CD8-positive, alpha-beta memory T cell (primary cell): ENCODE measurements at regions not wholly inside any gene's neighbourhood (a gene's known extent, or its start where the extent isn't known, plus 50 kb on each side); places are given as distances from the start of the nearest gene placed in this dataset.
"Not testable (repeated sequence)": the region's sequence is repeated elsewhere in the genome, so short reads cannot be mapped to it uniquely, and the experiment has no call there.

ENCODE experiments used
- CTCF ChIA-PET: fragments of 350-600 bp; sonication (Branson Sonifier 250); formaldehyde crosslinking; loops from one replicate; lab custom pipeline; 2021; ENCODE audit warnings: antibody characterized with exemption; lab: Charles Lee
- POLR2A ChIA-PET: fragments of 350-600 bp; sonication (Branson Sonifier 250); formaldehyde crosslinking; loops from one replicate; lab custom pipeline; 2021; ENCODE audit warnings: antibody characterized with exemption; lab: Charles Lee
- DNase-seq, 5 donors: peaks; one replicate each; pipeline versions ENCODE4 v3.0.0 to v3.0.0-alpha.2; 2020 to 2022; ENCODE audit warnings: mixed read lengths in 1 of 5
- H3K27ac ChIP-seq: one replicate; pipeline ENCODE4 v1.7.0; 2013; ENCODE audit warnings: low read depth, mild to moderate bottlenecking, low read length, moderate library complexity
- H3K27me3 ChIP-seq: 2 replicates; pipeline ENCODE4 v1.7.0; 2013; ENCODE audit warnings: low read length, mild to moderate bottlenecking; ENCODE audit not compliant: insufficient read depth, poor library complexity, severe bottlenecking
- H3K36me3 ChIP-seq: 2 replicates; pipeline ENCODE4 v1.7.0; 2013; ENCODE audit warnings: mild to moderate bottlenecking, low read length, moderate library complexity; ENCODE audit not compliant: insufficient read depth
- H3K4me1 ChIP-seq: 2 replicates; pipeline ENCODE4 v1.7.0; 2013; ENCODE audit warnings: mild to moderate bottlenecking, low read length, moderate library complexity; ENCODE audit not compliant: insufficient read depth
- H3K4me3 ChIP-seq: 2 replicates; pipeline ENCODE4 v1.7.0; 2013; ENCODE audit warnings: mild to moderate bottlenecking, low read length
- H3K9me3 ChIP-seq: 2 replicates; pipeline ENCODE4 v1.7.0; 2013; ENCODE audit warnings: mild to moderate bottlenecking, low read length
- H3K27ac Mint-ChIP-seq, 8 donors: one replicate each; pipeline ENCODE4 v1.8.0; 2020 to 2021; ENCODE audit warnings: mixed read lengths in 8 of 8, mild to moderate bottlenecking in 6 of 8, inconsistent platforms in 3 of 8, moderate library complexity in 3 of 8
- H3K27me3 Mint-ChIP-seq, 2 donors: one replicate each; pipeline ENCODE4 v1.8.0; 2020 to 2021; ENCODE audit warnings: mixed read lengths in 2 of 2, mild to moderate bottlenecking in 1 of 2, moderate library complexity in 1 of 2
- H3K36me3 Mint-ChIP-seq, 3 donors: one replicate each; pipeline ENCODE4 v1.8.0; 2020 to 2021; ENCODE audit warnings: mixed read lengths in 3 of 3, inconsistent platforms in 1 of 3, mild to moderate bottlenecking in 1 of 3
- H3K4me1 Mint-ChIP-seq, 3 donors: one replicate each; pipeline ENCODE4 v1.8.0; 2020 to 2021; ENCODE audit warnings: mixed read lengths in 3 of 3, inconsistent platforms in 1 of 3, mild to moderate bottlenecking in 1 of 3
- H3K4me3 Mint-ChIP-seq, 7 donors: one replicate each; pipeline ENCODE4 v1.8.0; 2020 to 2021; ENCODE audit warnings: mixed read lengths in 7 of 7, mild to moderate bottlenecking in 6 of 7, moderate library complexity in 4 of 7, inconsistent platforms in 2 of 7
- H3K9me3 Mint-ChIP-seq, 5 donors: one replicate each; pipeline ENCODE4 v1.8.0; 2020 to 2022; ENCODE audit warnings: mixed read lengths in 5 of 5, mild to moderate bottlenecking in 3 of 5, moderate library complexity in 2 of 5, inconsistent platforms in 1 of 5

- no peaks in the 10 kb centered on the region for H3K27me3 Mint-ChIP-seq
- H3K4me3 Mint-ChIP-seq = no peak overlapping the region
- no peaks in the 10 kb centered on the region for H3K4me1 Mint-ChIP-seq
- Histone ChIP-seq H3K9me3 (no peaks in the 10 kb centered on the region), H3K36me3 (no peaks in the 10 kb centered on the region), H3K4me1 (no peaks in the 10 kb centered on the region), H3K27me3 (no peaks in the 10 kb centered on the region), H3K27ac (no peak overlapping the region), H3K4me3 (no peak overlapping the region)
- peaks cover 5 to 34% (median 11%) of the 10 kb centered on the region in 3 donors for H3K36me3 Mint-ChIP-seq
- CTCF ChIA-PET = no interaction called here
- POLR2A ChIA-PET = no interaction called here
- DNase-seq = no peak
- H3K27ac Mint-ChIP-seq = peak overlapping the region in 1 of 8 donors; percentile 43
- peaks cover under 1 to 6% (median 2%) of the 10 kb centered on the region in 5 donors for H3K9me3 Mint-ChIP-seq
Observed at GRCh38 chr21:28592205-28592865, 400.3 kb downstream of the LTN1 start.

DNA sequence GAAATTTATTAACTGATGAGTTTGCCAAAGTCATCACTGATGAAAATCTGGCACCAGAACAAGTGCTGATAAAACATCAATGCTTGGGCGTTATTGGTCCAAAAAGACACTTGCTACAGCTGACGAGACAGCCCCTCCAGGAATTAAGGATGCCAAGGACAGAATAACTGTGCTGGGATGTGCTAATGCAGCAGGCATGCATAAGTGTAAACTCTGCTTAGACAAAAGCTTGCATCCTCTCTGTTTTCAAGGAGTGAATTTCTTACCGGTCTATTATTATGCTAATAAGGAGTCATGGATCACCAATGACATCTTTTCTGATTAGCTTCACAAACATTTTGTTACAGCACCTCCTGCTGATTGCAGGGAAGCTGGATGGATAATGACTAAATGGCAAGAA is 402.0 kb downstream of the LTN1 start:
- Mint-ChIP-seq H3K4me1 (no peaks in the 10 kb centered on the region), H3K27ac (no peak overlapping the region), H3K27me3 (no peaks in the 10 kb centered on the region), H3K36me3 (peaks cover 5 to 31% (median 8%) of the 10 kb centered on the region in 3 donors), H3K9me3 (peaks cover 0 to 9% (median 6%) of the 10 kb centered on the region in 5 donors), H3K4me3 (no peak overlapping the region)
- DNase-seq = no peak
- Histone ChIP-seq H3K36me3 (no peaks in the 10 kb centered on the region), H3K4me3 (no peak overlapping the region), H3K27ac (no peak overlapping the region), H3K27me3 (no peaks in the 10 kb centered on the region), H3K4me1 (no peaks in the 10 kb centered on the region), H3K9me3 (no peaks in the 10 kb centered on the region)
- CTCF ChIA-PET = interaction anchor here (0.8 kb wide), 1 partner anchor 12 kb away, joined by 3 read pairs; no protein-coding TSS in a partner anchor
- POLR2A ChIA-PET = no interaction called here

DNA sequence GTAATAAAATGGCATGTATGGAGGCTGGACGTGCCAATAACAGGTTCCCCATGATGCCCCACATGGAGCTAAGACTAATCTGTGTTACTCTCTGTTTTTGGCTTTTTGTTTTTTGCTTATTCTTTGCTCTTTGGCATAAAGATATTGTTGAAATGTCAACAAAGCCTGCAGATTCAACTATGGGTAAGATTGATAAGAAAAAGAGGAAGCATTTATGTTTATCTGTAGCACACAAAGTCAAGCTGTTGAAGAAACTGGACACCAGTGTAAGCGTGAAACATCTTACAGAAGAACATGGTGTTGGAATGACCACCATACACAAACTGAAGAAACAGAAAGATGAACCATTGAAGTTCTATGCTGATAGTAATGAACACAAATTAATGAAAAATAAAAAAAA is 402.7 kb downstream of the LTN1 start:
- no peaks in the 10 kb centered on the region for H3K27me3 Mint-ChIP-seq
- ChIA-PET CTCF (no interaction called here), POLR2A (no interaction called here)
- H3K9me3 ChIP-seq = no peaks in the 10 kb centered on the region
- no peaks in the 10 kb centered on the region for H3K4me1 ChIP-seq
- peaks cover 0 to 11% (median 6%) of the 10 kb centered on the region in 5 donors for H3K9me3 Mint-ChIP-seq
- peak overlapping the region in 1 of 8 donors; percentile 22 for H3K27ac Mint-ChIP-seq
- H3K36me3 ChIP-seq = no peaks in the 10 kb centered on the region
- peaks cover 5 to 35% (median 8%) of the 10 kb centered on the region in 3 donors for H3K36me3 Mint-ChIP-seq
- no peaks in the 10 kb centered on the region for H3K27me3 ChIP-seq
- H3K4me1 Mint-ChIP-seq = no peaks in the 10 kb centered on the region
- H3K4me3 Mint-ChIP-seq = no peak overlapping the region
- DNase-seq = no peak
- no peak overlapping the region for H3K27ac ChIP-seq
- no peak overlapping the region for H3K4me3 ChIP-seq

- H3K9me3 Mint-ChIP-seq = peaks cover 2 to 11% (median 6%) of the 10 kb centered on the region in 5 donors
- no peak overlapping the region for H3K4me3 Mint-ChIP-seq
- H3K36me3 Mint-ChIP-seq = peaks cover 7 to 35% (median 8%) of the 10 kb centered on the region in 3 donors
- Histone ChIP-seq H3K9me3 (no peaks in the 10 kb centered on the region), H3K4me1 (no peaks in the 10 kb centered on the region), H3K27ac (no peak overlapping the region), H3K27me3 (no peaks in the 10 kb centered on the region), H3K4me3 (no peak overlapping the region), H3K36me3 (no peaks in the 10 kb centered on the region)
- H3K27me3 Mint-ChIP-seq = no peaks in the 10 kb centered on the region
- ChIA-PET POLR2A (no interaction called here), CTCF (no interaction called here)
- H3K4me1 Mint-ChIP-seq = peaks cover 0 to 4% (median 0%) of the 10 kb centered on the region in 3 donors
- H3K27ac Mint-ChIP-seq = peak overlapping the region in 1 of 8 donors; percentile 48
- no peak for DNase-seq
Observed at GRCh38 chr21:28588997-28589396, 403.7 kb downstream of the LTN1 start.

GRCh38 chr21:28587748-28588147 is 404.9 kb downstream of the LTN1 start:
- ChIA-PET CTCF (no interaction called here), POLR2A (no interaction called here)
- Mint-ChIP-seq H3K4me3 (no peak overlapping the region), H3K27ac (no peak overlapping the region), H3K27me3 (no peaks in the 10 kb centered on the region), H3K4me1 (peaks cover 0 to 4% (median 0%) of the 10 kb centered on the region in 3 donors), H3K36me3 (peaks cover 6 to 35% (median 8%) of the 10 kb centered on the region in 3 donors), H3K9me3 (peaks cover 2 to 11% (median 6%) of the 10 kb centered on the region in 5 donors)
- no peaks in the 10 kb centered on the region for H3K36me3 ChIP-seq
- H3K9me3 ChIP-seq = no peaks in the 10 kb centered on the region
- no peak overlapping the region for H3K4me3 ChIP-seq
- no peaks in the 10 kb centered on the region for H3K27me3 ChIP-seq
- DNase-seq = no peak
- no peaks in the 10 kb centered on the region for H3K4me1 ChIP-seq
- H3K27ac ChIP-seq = no peak overlapping the region

DNA sequence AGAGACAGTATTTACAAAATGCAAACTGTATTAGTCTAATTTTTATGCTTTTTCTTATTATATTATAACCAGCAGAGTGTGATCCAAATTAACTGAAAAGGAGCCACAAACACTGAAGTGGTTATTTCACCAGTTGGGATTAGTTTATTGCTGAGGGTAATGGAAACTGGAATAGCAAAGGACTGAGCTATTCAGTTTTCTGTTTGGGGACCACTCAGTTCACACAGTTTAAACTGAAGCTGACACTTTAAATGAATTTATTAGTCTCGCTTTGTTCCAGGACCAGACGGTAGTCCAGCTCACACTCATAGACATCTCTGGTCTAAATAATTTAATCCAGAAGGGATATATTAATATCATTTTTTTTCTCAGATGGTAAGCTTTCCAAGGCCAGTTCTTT is 410.7 kb downstream of the LTN1 start:
- no peaks in the 10 kb centered on the region for H3K36me3 ChIP-seq
- POLR2A ChIA-PET = no interaction called here
- no peaks in the 10 kb centered on the region for H3K27me3 Mint-ChIP-seq
- no peak overlapping the region for H3K27ac ChIP-seq
- DNase-seq = no peak
- peaks cover 16 to 25% (median 18%) of the 10 kb centered on the region in 3 donors for H3K36me3 Mint-ChIP-seq
- no peaks in the 10 kb centered on the region for H3K27me3 ChIP-seq
- peaks cover 0 to 4% (median 0%) of the 10 kb centered on the region in 3 donors for H3K4me1 Mint-ChIP-seq
- peaks cover 2 to 11% (median 6%) of the 10 kb centered on the region in 5 donors for H3K9me3 Mint-ChIP-seq
- no peak overlapping the region for H3K4me3 ChIP-seq
- H3K9me3 ChIP-seq = no peaks in the 10 kb centered on the region
- H3K4me1 ChIP-seq = no peaks in the 10 kb centered on the region
- H3K27ac Mint-ChIP-seq = no peak overlapping the region
- CTCF ChIA-PET = no interaction called here
- no peak overlapping the region for H3K4me3 Mint-ChIP-seq

DNA sequence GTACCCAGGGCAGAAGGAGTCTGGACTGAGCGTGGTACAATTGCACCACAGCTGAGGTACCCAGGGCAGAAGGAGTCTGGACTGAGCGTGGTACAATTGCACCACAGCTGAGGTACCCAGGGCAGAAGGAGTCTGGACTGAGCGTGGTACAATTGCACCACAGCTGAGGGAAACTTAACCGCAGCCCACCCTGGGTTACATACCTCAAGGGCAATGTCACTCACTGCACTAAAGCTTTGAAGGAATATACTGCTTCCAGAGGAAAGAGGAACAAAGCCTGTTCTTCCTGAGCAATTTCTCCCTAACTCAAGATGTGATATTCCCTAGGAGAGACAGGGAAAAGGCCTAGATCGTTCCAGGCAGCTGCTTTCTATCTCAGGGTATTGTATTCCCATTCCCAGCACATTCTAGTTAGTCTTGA is 411.4 kb downstream of the LTN1 start:
- H3K27me3 ChIP-seq, H3K27ac ChIP-seq, CTCF ChIA-PET, H3K36me3 ChIP-seq, H3K4me1 ChIP-seq, DNase-seq, H3K9me3 Mint-ChIP-seq, H3K9me3 ChIP-seq, POLR2A ChIA-PET, H3K4me3 Mint-ChIP-seq, H3K4me1 Mint-ChIP-seq, H3K27me3 Mint-ChIP-seq, H3K27ac Mint-ChIP-seq, H3K4me3 ChIP-seq: not testable (repeated sequence)
- peaks cover 19 to 25% (median 19%) of the 10 kb centered on the region in 3 donors for H3K36me3 Mint-ChIP-seq

DNA sequence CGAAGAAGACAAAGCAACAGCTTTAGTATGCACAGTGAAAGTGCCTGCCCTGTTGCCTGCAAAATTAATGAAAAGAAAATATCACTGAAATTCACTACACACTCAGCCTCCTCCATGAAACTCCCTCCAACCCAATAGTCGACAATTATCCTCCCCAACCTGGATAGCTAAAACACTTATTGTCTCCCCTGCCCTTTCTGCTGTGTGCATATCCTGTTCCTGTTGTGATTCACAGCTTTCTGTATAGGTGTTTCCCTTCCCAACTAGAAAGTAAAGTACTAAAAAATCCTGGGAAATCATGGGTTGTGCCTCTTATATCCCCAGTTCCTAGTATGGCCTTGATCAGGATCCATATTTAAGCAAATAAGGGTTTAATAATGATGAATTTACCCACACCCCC is 412.1 kb downstream of the LTN1 start:
- Histone ChIP-seq H3K9me3 (no peaks in the 10 kb centered on the region), H3K36me3 (no peaks in the 10 kb centered on the region), H3K4me1 (no peaks in the 10 kb centered on the region), H3K27me3 (no peaks in the 10 kb centered on the region), H3K27ac (no peak overlapping the region), H3K4me3 (no peak overlapping the region)
- Mint-ChIP-seq H3K9me3 (peaks cover under 1 to 7% (median 2%) of the 10 kb centered on the region in 5 donors), H3K36me3 (peaks cover 26 to 27% (median 26%) of the 10 kb centered on the region in 3 donors), H3K4me3 (no peak overlapping the region), H3K4me1 (peaks cover 0 to 4% (median under 1%) of the 10 kb centered on the region in 3 donors), H3K27ac (peak overlapping the region in 1 of 8 donors; percentile 25), H3K27me3 (no peaks in the 10 kb centered on the region)
- DNase-seq = no peak
- ChIA-PET CTCF (no interaction called here), POLR2A (no interaction called here)
